ENCODE measurements at regions not wholly inside any gene's neighbourhood (a gene's known extent, or its start where the extent isn't known, plus 50 kb on each side); places are given as distances from the start of the nearest gene placed in this dataset.

- H3K4me3 ChIP-seq (replicated peaks; ENCODE audit: low read depth, low read length): no peak overlapping the region
- DNase-seq (ENCODE audit: extremely low read depth, low read depth): no peak
- TF ChIP-seq CTCF (IDR thresholded peaks at IDR 0.05; ENCODE audit: low read depth, low read length, missing control alignments): no peak
Measured at GRCh38 chr14:106501898-106502297, 975.5 kb downstream of the TMEM121 start.

DNA sequence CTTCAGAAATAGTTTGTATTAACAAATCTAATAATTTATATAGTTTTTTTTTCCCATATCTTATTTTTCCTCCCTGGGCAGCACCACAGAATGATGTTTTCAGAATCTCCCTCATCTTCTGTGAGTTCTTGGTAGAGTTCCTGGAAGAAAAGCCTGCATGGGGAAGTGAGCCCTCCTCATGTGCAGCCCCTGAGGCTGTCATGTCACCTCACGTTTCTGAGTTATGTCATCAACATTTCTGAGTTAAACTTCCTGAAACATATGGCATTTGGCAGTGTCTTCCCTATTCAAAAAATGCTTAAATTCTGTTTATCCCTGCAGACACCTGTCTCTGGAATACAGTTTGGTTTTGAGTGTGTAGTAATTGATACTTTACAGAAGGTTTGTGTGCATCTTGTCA, 979.0 kb downstream of the TMEM121 start:
- no peak for DNase-seq (ENCODE audit: extremely low read depth, low read depth)
- TF ChIP-seq CTCF (IDR thresholded peaks at IDR 0.05; ENCODE audit: low read depth, low read length, missing control alignments): no peak
- H3K4me3 ChIP-seq (replicated peaks; ENCODE audit: low read depth, low read length): no peak overlapping the region

DNA sequence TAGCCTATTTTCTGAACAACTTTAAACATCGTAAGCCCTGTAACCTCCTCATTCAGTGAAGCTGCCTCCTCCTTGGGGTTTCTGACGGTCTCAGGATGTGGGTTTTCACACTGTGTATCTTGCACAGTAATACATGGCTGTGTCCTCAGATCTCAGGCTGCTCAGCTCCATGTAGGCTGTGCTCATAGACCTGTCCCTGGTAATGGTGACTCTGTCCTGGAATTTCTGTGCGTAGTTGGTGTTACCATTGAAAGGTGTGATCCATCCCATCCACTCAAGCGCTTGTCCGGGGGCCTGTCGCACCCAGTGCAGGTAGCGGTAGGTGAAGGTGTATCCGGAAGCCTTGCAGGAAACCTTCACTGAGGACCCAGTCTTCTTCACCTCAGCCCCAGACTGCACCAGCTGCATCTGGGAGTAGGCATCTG, 980.5 kb downstream of the TMEM121 start:
- no peak for TF ChIP-seq CTCF (IDR thresholded peaks at IDR 0.05; ENCODE audit: low read depth, low read length, missing control alignments)
- DNase-seq (ENCODE audit: extremely low read depth, low read depth): no peak
- no peak overlapping the region for H3K4me3 ChIP-seq (replicated peaks; ENCODE audit: low read depth, low read length)

- no peak overlapping the region for H3K4me3 ChIP-seq (replicated peaks; ENCODE audit: low read depth, low read length)
Measured at GRCh38 chr14:106507354-106507753, 981.0 kb downstream of the TMEM121 start.

DNA sequence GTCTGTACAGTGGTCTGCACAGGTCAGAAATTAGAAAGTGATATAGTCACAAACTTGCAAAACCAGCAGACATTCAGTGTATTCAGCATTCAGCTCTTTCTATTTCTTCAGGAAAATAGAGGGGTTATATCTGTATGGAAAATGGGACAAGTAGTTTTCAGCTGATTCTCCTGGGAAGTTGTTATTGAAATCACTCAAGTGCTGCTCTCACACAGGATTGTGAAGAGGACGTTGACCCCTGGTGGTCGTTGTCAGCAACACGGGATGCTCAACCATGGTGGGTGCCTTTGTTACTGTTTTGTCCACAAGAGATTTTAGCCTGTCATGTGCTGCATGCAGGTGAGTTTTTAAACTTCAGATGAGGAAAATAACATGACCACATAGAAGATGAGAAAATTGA, 981.8 kb downstream of the TMEM121 start:
- H3K4me3 ChIP-seq (replicated peaks; ENCODE audit: low read depth, low read length): no peak overlapping the region
- DNase-seq (ENCODE audit: extremely low read depth, low read depth): no peak
- no peak for TF ChIP-seq CTCF (IDR thresholded peaks at IDR 0.05; ENCODE audit: low read depth, low read length, missing control alignments)

More at GRCh38 chr14:106507354-106507753, 981.0 kb downstream of the TMEM121 start:
- no peak for DNase-seq (ENCODE audit: extremely low read depth, low read depth)
- TF ChIP-seq CTCF (IDR thresholded peaks at IDR 0.05; ENCODE audit: low read depth, low read length, missing control alignments): no peak

- no peak overlapping the region for H3K4me3 ChIP-seq (replicated peaks; ENCODE audit: low read depth, low read length)
- no peak for DNase-seq (ENCODE audit: extremely low read depth, low read depth)
- no peak for TF ChIP-seq CTCF (IDR thresholded peaks at IDR 0.05; ENCODE audit: low read depth, low read length, missing control alignments)
Measured at GRCh38 chr14:106509176-106509575, 982.8 kb downstream of the TMEM121 start.

DNA sequence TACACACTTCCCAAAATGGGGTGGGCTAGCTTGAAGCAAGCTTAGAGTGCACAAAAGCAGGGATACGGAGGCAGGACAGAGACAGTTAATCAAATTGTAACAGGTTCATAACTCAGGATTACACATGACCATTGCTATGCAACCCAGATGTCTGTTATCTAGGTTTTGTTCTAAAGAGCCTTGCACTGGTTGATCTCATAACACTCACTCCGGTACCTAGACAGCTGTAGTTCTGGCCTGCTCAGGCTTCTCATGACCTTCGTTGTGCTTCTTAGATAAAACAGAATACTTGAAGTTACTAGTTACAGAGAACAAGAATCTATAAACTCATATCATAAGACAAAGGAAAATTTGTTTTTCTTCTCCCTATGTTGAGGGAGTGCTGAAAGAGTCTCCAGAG, 983.4 kb downstream of the TMEM121 start:
- no peak overlapping the region for H3K4me3 ChIP-seq (replicated peaks; ENCODE audit: low read depth, low read length)

More for the DNA sequence above, 983.4 kb downstream of the TMEM121 start:
- no peak for TF ChIP-seq CTCF (IDR thresholded peaks at IDR 0.05; ENCODE audit: low read depth, low read length, missing control alignments)
- DNase-seq (ENCODE audit: extremely low read depth, low read depth): no peak

Data from HFF-Myc (cell line).